HL-60 (cell line): ENCODE measurements at regions not wholly inside any gene's neighbourhood (a gene's known extent, or its start where the extent isn't known, plus 50 kb on each side); places are given as distances from the start of the nearest gene placed in this dataset.

ENCODE experiments used
- DNase-seq, 2 experiments: peaks; one replicate each; pipeline ENCODE4 v3.0.0-alpha.2; 2010 to 2020; ENCODE audit warnings: low read depth in 1 of 2, low spot score in 1 of 2
- H3K27ac ChIP-seq: fragments of 250-450 bp; sonication (Bioruptor Pico); replicated peaks from 2 replicates; pipeline ENCODE4 v1.5.1; 2020; ENCODE audit warnings: mild to moderate bottlenecking, moderate library complexity
- H3K27me3 ChIP-seq: fragments of 250-450 bp; sonication (Bioruptor Pico); 2 replicates; pipeline ENCODE4 v1.5.1; 2021; ENCODE audit warnings: mild to moderate bottlenecking, moderate library complexity; ENCODE audit not compliant: insufficient read depth, poor library complexity, severe bottlenecking
- H3K4me3 ChIP-seq: replicated peaks from 2 replicates; pipeline ENCODE4 v1.5.1; 2011; ENCODE audit warnings: mild to moderate bottlenecking, control low read depth, low read length; ENCODE audit not compliant: insufficient read depth
- CTCF ChIP-seq: IDR thresholded peaks from one replicate; pipeline ENCODE4 v1.5.1; 2011; ENCODE audit warnings: low read length, control low read depth, inconsistent platforms; ENCODE audit not compliant: insufficient read depth
- GABPA ChIP-seq: IDR thresholded peaks from 2 replicates; pipeline ENCODE4 v1.6.1; 2012; ENCODE audit warnings: low read depth
- POLR2AphosphoS5 ChIP-seq: IDR thresholded peaks from 2 replicates; pipeline ENCODE4 v1.6.1; 2012; ENCODE audit warnings: low read depth
- REST ChIP-seq: IDR thresholded peaks from 2 replicates; pipeline ENCODE4 v1.6.1; 2012; ENCODE audit warnings: low read depth; ENCODE audit not compliant: insufficient replicate concordance
- SPI1 ChIP-seq: IDR thresholded peaks from 2 replicates; pipeline ENCODE4 v1.6.1; 2012; ENCODE audit warnings: low read depth, mild to moderate bottlenecking, borderline replicate concordance

GRCh38 chr5:173707392-173707791 lies 90.9 kb upstream of the BOD1 start:
- H3K27ac ChIP-seq = no peak overlapping the region
- DNase-seq = no peak
- H3K4me3 ChIP-seq = no peak overlapping the region
- no peak for TF ChIP-seq REST
- TF ChIP-seq CTCF = no peak
- TF ChIP-seq GABPA = no peak
- TF ChIP-seq POLR2AphosphoS5 = no peak
- TF ChIP-seq SPI1 = no peak
- H3K27me3 ChIP-seq = no peaks in the 10 kb centered on the region

- Histone ChIP-seq H3K27me3 (no peaks in the 10 kb centered on the region), H3K4me3 (no peak overlapping the region), H3K27ac (no peak overlapping the region)
- no peak for TF ChIP-seq REST
- TF ChIP-seq CTCF = no peak
- no peak for TF ChIP-seq SPI1
- TF ChIP-seq GABPA = no peak
- no peak for TF ChIP-seq POLR2AphosphoS5
- DNase-seq = no peak
Measured at GRCh38 chr5:173709145-173709544, 92.7 kb upstream of the BOD1 start.

- TF ChIP-seq REST (no peak), CTCF (no peak), GABPA (no peak), POLR2AphosphoS5 (no peak), SPI1 (no peak)
- no peak for DNase-seq
- Histone ChIP-seq H3K27ac (no peak overlapping the region), H3K4me3 (no peak overlapping the region), H3K27me3 (no peaks in the 10 kb centered on the region)
Measured at GRCh38 chr5:173709761-173710160, 93.3 kb upstream of the BOD1 start.
